Left hindlimb (tissue), 1 donor: ENCODE measurements at regions not wholly inside any gene's neighbourhood (a gene's known extent, or its start where the extent isn't known, plus 50 kb on each side); places are given as distances from the start of the nearest gene placed in this dataset.
"Not testable (repeated sequence)": the region's sequence is repeated elsewhere in the genome, so short reads cannot be mapped to it uniquely, and the experiment has no call there.

Experiments used
- DNase-seq: peaks from one replicate; pipeline ENCODE4 v3.0.0-alpha.2; 2018

GRCh38 chr11:91624021-91624420 lies 600.6 kb upstream of the FAT3 start:
- DNase-seq, result no peak

GRCh38 chr11:91608677-91609076 lies 615.9 kb upstream of the FAT3 start:
- no peak for DNase-seq

GRCh38 chr11:91596111-91596510 lies 628.5 kb upstream of the FAT3 start:
- DNase-seq, result no peak

- no peak for DNase-seq
These were observed 633.6 kb upstream of the FAT3 start for GRCh38 chr11:91591021-91591420.

GRCh38 chr11:91587131-91587530 lies 637.5 kb upstream of the FAT3 start:
- no peak for DNase-seq

- DNase-seq, result no peak
These were observed 639.4 kb upstream of the FAT3 start for GRCh38 chr11:91585035-91585801.

GRCh38 chr11:91563176-91563575 lies 661.4 kb upstream of the FAT3 start:
- DNase-seq, result no peak

- no peak for DNase-seq
These were observed 664.2 kb upstream of the FAT3 start for GRCh38 chr11:91560434-91560833.

GRCh38 chr11:91538065-91538464 lies 686.6 kb upstream of the FAT3 start:
- no peak for DNase-seq

- no peak for DNase-seq
These were observed 688.3 kb upstream of the FAT3 start for GRCh38 chr11:91536366-91536765.

GRCh38 chr11:91528965-91529364 lies 695.7 kb upstream of the FAT3 start:
- DNase-seq, result no peak

- DNase-seq, result no peak
These were observed 697.1 kb upstream of the FAT3 start for GRCh38 chr11:91527380-91528030.

- DNase-seq, result no peak
These were observed 710.9 kb upstream of the FAT3 start for GRCh38 chr11:91513734-91514133.

GRCh38 chr11:91497847-91498246 lies 726.8 kb upstream of the FAT3 start:
- no peak for DNase-seq

GRCh38 chr11:91495837-91496236 lies 728.8 kb upstream of the FAT3 start:
- no peak for DNase-seq

GRCh38 chr11:91489989-91490388 lies 734.6 kb upstream of the FAT3 start:
- no peak for DNase-seq

GRCh38 chr11:91483956-91484355 lies 740.7 kb upstream of the FAT3 start:
- not testable (repeated sequence) for DNase-seq

- not testable (repeated sequence) for DNase-seq
These were observed 742.7 kb upstream of the FAT3 start for GRCh38 chr11:91481875-91482274.

- DNase-seq, result no peak
These were observed 754.0 kb upstream of the FAT3 start for GRCh38 chr11:91470656-91471055.

- no peak for DNase-seq
These were observed 764.8 kb upstream of the FAT3 start for GRCh38 chr11:91459840-91460239.

- no peak for DNase-seq
These were observed 778.4 kb upstream of the FAT3 start for GRCh38 chr11:91446267-91446666.

- DNase-seq, result no peak
These were observed 788.8 kb upstream of the FAT3 start for GRCh38 chr11:91435694-91436395.

GRCh38 chr11:91433284-91434010 lies 791.2 kb upstream of the FAT3 start:
- no peak for DNase-seq
